Nephron (organoid): ENCODE measurements at regions not wholly inside any gene's neighbourhood (a gene's known extent, or its start where the extent isn't known, plus 50 kb on each side); places are given as distances from the start of the nearest gene placed in this dataset.

Source experiments
- H3K27ac Mint-ChIP-seq, 3 experiments: 2 replicates each; pipeline ENCODE4 v1.8.0; 2020; ENCODE audit warnings: mixed read lengths in 3 of 3, mild to moderate bottlenecking in 2 of 3, moderate library complexity in 1 of 3
- H3K27me3 Mint-ChIP-seq: 2 replicates; pipeline ENCODE4 v1.8.0; 2021; ENCODE audit warnings: low read depth, mild to moderate bottlenecking, moderate library complexity, mixed read lengths
- H3K36me3 Mint-ChIP-seq: 2 replicates; pipeline ENCODE4 v1.8.0; 2020; ENCODE audit warnings: low read depth, mixed read lengths
- H3K4me1 Mint-ChIP-seq: 2 replicates; pipeline ENCODE4 v1.8.0; 2020; ENCODE audit warnings: mixed read lengths
- H3K4me3 Mint-ChIP-seq, 3 experiments: 2 replicates each; pipeline ENCODE4 v1.8.0; 2020; ENCODE audit warnings: mild to moderate bottlenecking in 3 of 3, mixed read lengths in 3 of 3, moderate library complexity in 2 of 3
- H3K9me3 Mint-ChIP-seq: 2 replicates; pipeline ENCODE4 v1.8.0; 2020; ENCODE audit warnings: mixed read lengths
- CTCF ChIP-seq, 3 experiments: fragments of 200-600 bp; sonication (generic); IDR thresholded peaks; one replicate each; pipeline ENCODE4 v1.5.0; 2021; ENCODE audit warnings: antibody characterized with exemption in 3 of 3; ENCODE audit not compliant: unreplicated experiment in 3 of 3

- no peak overlapping the region for H3K27ac Mint-ChIP-seq
- no peak overlapping the region for H3K4me3 Mint-ChIP-seq
- H3K27me3 Mint-ChIP-seq = no peaks in the 10 kb centered on the region
- H3K36me3 Mint-ChIP-seq = peaks cover 40% of the 10 kb centered on the region
- TF ChIP-seq CTCF (IDR thresholded peaks at IDR 0.05; ENCODE audit: unreplicated experiment in 3 of 3) = no peak
- no peaks in the 10 kb centered on the region for H3K9me3 Mint-ChIP-seq
- H3K4me1 Mint-ChIP-seq = peaks cover 19% of the 10 kb centered on the region
Measured at GRCh38 chr6:158249340-158249836, 62.9 kb upstream of the TULP4 start.

GRCh38 chr6:158251565-158251964 is 60.7 kb upstream of the TULP4 start:
- Mint-ChIP-seq H3K4me1 (peaks cover 31% of the 10 kb centered on the region), H3K4me3 (no peak overlapping the region), H3K9me3 (no peaks in the 10 kb centered on the region), H3K36me3 (peaks cover 30% of the 10 kb centered on the region), H3K27me3 (no peaks in the 10 kb centered on the region), H3K27ac (no peak overlapping the region)
- no peak for TF ChIP-seq CTCF (IDR thresholded peaks at IDR 0.05; ENCODE audit: unreplicated experiment in 3 of 3)

GRCh38 chr6:158253248-158253647 is 59.0 kb upstream of the TULP4 start:
- no peak overlapping the region for H3K27ac Mint-ChIP-seq
- no peaks in the 10 kb centered on the region for H3K27me3 Mint-ChIP-seq
- TF ChIP-seq CTCF (IDR thresholded peaks at IDR 0.05; ENCODE audit: unreplicated experiment in 3 of 3) = no peak
- peaks cover 44% of the 10 kb centered on the region for H3K4me1 Mint-ChIP-seq
- no peak overlapping the region for H3K4me3 Mint-ChIP-seq
- peaks cover 27% of the 10 kb centered on the region for H3K36me3 Mint-ChIP-seq
- no peaks in the 10 kb centered on the region for H3K9me3 Mint-ChIP-seq

- no peak for TF ChIP-seq CTCF (IDR thresholded peaks at IDR 0.05; ENCODE audit: unreplicated experiment in 3 of 3)
- Mint-ChIP-seq H3K9me3 (no peaks in the 10 kb centered on the region), H3K27me3 (no peaks in the 10 kb centered on the region), H3K36me3 (peaks cover 39% of the 10 kb centered on the region), H3K4me3 (no peak overlapping the region), H3K4me1 (peaks cover 45% of the 10 kb centered on the region), H3K27ac (peak overlapping the region in 2 of 3 experiments; percentile 12 to 63)
Measured at GRCh38 chr6:158255275-158255988, 56.8 kb upstream of the TULP4 start.

- TF ChIP-seq CTCF (IDR thresholded peaks at IDR 0.05; ENCODE audit: unreplicated experiment in 3 of 3) = no peak
- Mint-ChIP-seq H3K27ac (peak overlapping the region in 1 of 3 experiments; percentile 12), H3K4me3 (no peak overlapping the region), H3K4me1 (peaks cover 45% of the 10 kb centered on the region), H3K27me3 (no peaks in the 10 kb centered on the region), H3K36me3 (peaks cover 38% of the 10 kb centered on the region), H3K9me3 (no peaks in the 10 kb centered on the region)
Measured at GRCh38 chr6:158255989-158256601, 56.2 kb upstream of the TULP4 start.
